Prostate gland (tissue), 2 donors: ENCODE measurements at regions not wholly inside any gene's neighbourhood (a gene's known extent, or its start where the extent isn't known, plus 50 kb on each side); places are given as distances from the start of the nearest gene placed in this dataset.

ENCODE experiments used
- CTCF ChIP-seq, 4 experiments: fragments of 200-600 bp in 2 of 4; fragments of 450-650 bp in 2 of 4; sonication (generic) in 2 of 4; IDR thresholded peaks; 1 replicate in 3 of 4; 2 replicates in 1 of 4; pipeline ENCODE4 v1.5.1; 2016 to 2019; ENCODE audit warnings: antibody characterized with exemption in 4 of 4, mild to moderate bottlenecking in 2 of 4, moderate library complexity in 2 of 4
- POLR2A ChIP-seq: fragments of 450-650 bp; IDR thresholded peaks from one replicate; pipeline ENCODE4 v1.6.1; 2016; ENCODE audit warnings: antibody characterized with exemption, mild to moderate bottlenecking
- POLR2AphosphoS5 ChIP-seq: sonication (generic); formaldehyde crosslinking; IDR thresholded peaks from one replicate; pipeline ENCODE4 v1.6.1; 2017; ENCODE audit warnings: antibody characterized with exemption

- TF ChIP-seq CTCF (IDR thresholded peaks at IDR 0.05) (no peak), POLR2A (no peak), POLR2AphosphoS5 (no peak)
These were observed 88.1 kb downstream of the KIF4B start for GRCh38 chr5:155101697-155102096.
